Neural progenitor cell (in vitro differentiated cells): ENCODE measurements at regions not wholly inside any gene's neighbourhood (a gene's known extent, or its start where the extent isn't known, plus 50 kb on each side); places are given as distances from the start of the nearest gene placed in this dataset.

Source experiments
- DNase-seq: peaks from one replicate; pipeline ENCODE4 v3.0.0-alpha.2; 2016; ENCODE audit warnings: low spot score
- H2AFZ ChIP-seq: fragments of 200-600 bp; sonication (generic); replicated peaks from 2 replicates; pipeline ENCODE4 v1.6.1; 2016; ENCODE audit warnings: antibody characterized with exemption
- H3F3A ChIP-seq: fragments of 200-600 bp; sonication (generic); 2 replicates; pipeline ENCODE4 v1.6.1; 2016; ENCODE audit warnings: antibody characterized with exemption, low read depth
- H3K27ac ChIP-seq: fragments of 200-600 bp; sonication (generic); 2 replicates; pipeline ENCODE4 v1.5.1; 2016; ENCODE audit warnings: mild to moderate bottlenecking
- H3K27me3 ChIP-seq: fragments of 200-600 bp; sonication (generic); 2 replicates; pipeline ENCODE4 v1.6.1; 2016; ENCODE audit warnings: mild to moderate bottlenecking, moderate library complexity
- H3K36me3 ChIP-seq: fragments of 200-600 bp; sonication (generic); 2 replicates; pipeline ENCODE4 v1.5.1; 2016
- H3K4me1 ChIP-seq: fragments of 200-600 bp; sonication (generic); 2 replicates; pipeline ENCODE4 v1.6.1; 2016; ENCODE audit warnings: mixed run types
- H3K4me2 ChIP-seq: fragments of 200-600 bp; sonication (generic); 2 replicates; pipeline ENCODE4 v1.6.1; 2016
- H3K4me3 ChIP-seq: fragments of 200-600 bp; sonication (generic); 2 replicates; pipeline ENCODE4 v1.5.1; 2016
- H3K79me2 ChIP-seq: fragments of 200-600 bp; sonication (generic); 2 replicates; pipeline ENCODE4 v1.6.1; 2016; ENCODE audit warnings: low read depth
- H3K9ac ChIP-seq: fragments of 200-600 bp; sonication (generic); 2 replicates; pipeline ENCODE4 v1.6.1; 2016
- H3K9me3 ChIP-seq: fragments of 200-600 bp; sonication (generic); 2 replicates; pipeline ENCODE4 v1.5.1; 2016; ENCODE audit warnings: low read depth
- H4K20me1 ChIP-seq: fragments of 200-600 bp; sonication (generic); 2 replicates; pipeline ENCODE4 v1.6.1; 2016; ENCODE audit warnings: low read depth
- H3K27ac Mint-ChIP-seq: 3 replicates; pipeline ENCODE4 v1.8.0; 2021; ENCODE audit warnings: mixed read lengths
- H3K27me3 Mint-ChIP-seq: 2 replicates; pipeline ENCODE4 v1.8.0; 2022; ENCODE audit warnings: low read depth, mild to moderate bottlenecking, inconsistent platforms, moderate library complexity, mixed read lengths; ENCODE audit not compliant: insufficient read depth
- H3K36me3 Mint-ChIP-seq: 3 replicates; pipeline ENCODE4 v1.8.0; 2021; ENCODE audit warnings: mixed read lengths
- H3K4me1 Mint-ChIP-seq: 3 replicates; pipeline ENCODE4 v1.8.0; 2021; ENCODE audit warnings: mixed read lengths
- H3K4me3 Mint-ChIP-seq: 3 replicates; pipeline ENCODE4 v1.8.0; 2021; ENCODE audit warnings: mild to moderate bottlenecking, moderate library complexity, mixed read lengths
- H3K9me3 Mint-ChIP-seq: 3 replicates; pipeline ENCODE4 v1.8.0; 2020; ENCODE audit warnings: mixed read lengths
- EZH2 ChIP-seq: fragments of 200-600 bp; sonication (generic); IDR thresholded peaks from 2 replicates; pipeline ENCODE4 v1.6.1; 2017; ENCODE audit warnings: antibody characterized with exemption, mild to moderate bottlenecking, moderate library complexity
- EZH2phosphoT487 ChIP-seq: fragments of 200-600 bp; sonication (generic); IDR thresholded peaks from 2 replicates; pipeline ENCODE4 v1.6.1; 2017; ENCODE audit warnings: antibody characterized with exemption
- TF ChIP-seq, protein P1 (sequence below): fragments of 200-600 bp; sonication (generic); IDR thresholded peaks from 2 replicates; pipeline ENCODE4 v1.5.1; 2017; ENCODE audit warnings: antibody characterized with exemption, mild to moderate bottlenecking

DNA sequence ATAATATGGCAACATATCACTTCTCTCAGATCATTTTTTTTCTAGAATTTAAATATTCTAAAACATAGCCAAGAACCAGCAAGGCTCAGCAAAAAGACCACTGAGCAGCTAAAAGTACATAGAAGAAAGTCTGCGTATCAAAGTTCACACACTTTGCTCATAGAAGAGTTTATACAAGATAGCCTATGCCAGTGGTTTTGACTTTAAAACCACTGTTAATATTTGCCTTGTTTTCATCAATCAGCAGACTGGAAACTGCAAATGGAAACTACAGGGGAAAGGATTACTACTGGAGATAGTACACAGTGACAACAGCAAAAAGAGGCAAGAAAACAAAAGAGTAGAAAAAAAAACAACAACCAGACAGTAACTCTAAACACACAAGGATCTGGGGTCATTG is 483.3 kb downstream of the ZSWIM6 start:
- Mint-ChIP-seq H3K4me1 (peaks cover 19% of the 10 kb centered on the region), H3K36me3 (no peaks in the 10 kb centered on the region), H3K27ac (no peak overlapping the region), H3K9me3 (no peaks in the 10 kb centered on the region), H3K27me3 (no peaks in the 10 kb centered on the region), H3K4me3 (no peak overlapping the region)
- peaks cover 11% of the 10 kb centered on the region for H3K4me1 ChIP-seq
- no peak overlapping the region for H2AFZ ChIP-seq
- H3K27ac ChIP-seq, result no peak overlapping the region
- no peak overlapping the region for H3K4me3 ChIP-seq
- TF ChIP-seq EZH2phosphoT487 (no peak), EZH2 (no peak)
- TF ChIP-seq, protein P1, sequence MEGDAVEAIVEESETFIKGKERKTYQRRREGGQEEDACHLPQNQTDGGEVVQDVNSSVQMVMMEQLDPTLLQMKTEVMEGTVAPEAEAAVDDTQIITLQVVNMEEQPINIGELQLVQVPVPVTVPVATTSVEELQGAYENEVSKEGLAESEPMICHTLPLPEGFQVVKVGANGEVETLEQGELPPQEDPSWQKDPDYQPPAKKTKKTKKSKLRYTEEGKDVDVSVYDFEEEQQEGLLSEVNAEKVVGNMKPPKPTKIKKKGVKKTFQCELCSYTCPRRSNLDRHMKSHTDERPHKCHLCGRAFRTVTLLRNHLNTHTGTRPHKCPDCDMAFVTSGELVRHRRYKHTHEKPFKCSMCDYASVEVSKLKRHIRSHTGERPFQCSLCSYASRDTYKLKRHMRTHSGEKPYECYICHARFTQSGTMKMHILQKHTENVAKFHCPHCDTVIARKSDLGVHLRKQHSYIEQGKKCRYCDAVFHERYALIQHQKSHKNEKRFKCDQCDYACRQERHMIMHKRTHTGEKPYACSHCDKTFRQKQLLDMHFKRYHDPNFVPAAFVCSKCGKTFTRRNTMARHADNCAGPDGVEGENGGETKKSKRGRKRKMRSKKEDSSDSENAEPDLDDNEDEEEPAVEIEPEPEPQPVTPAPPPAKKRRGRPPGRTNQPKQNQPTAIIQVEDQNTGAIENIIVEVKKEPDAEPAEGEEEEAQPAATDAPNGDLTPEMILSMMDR, result no peak
- H3K9me3 ChIP-seq, result no peaks in the 10 kb centered on the region
- no peaks in the 10 kb centered on the region for H3K79me2 ChIP-seq
- no peaks in the 10 kb centered on the region for H3K27me3 ChIP-seq
- no peak overlapping the region for H3K4me2 ChIP-seq
- no peaks in the 10 kb centered on the region for H3K36me3 ChIP-seq
- no peak for DNase-seq
- H3F3A ChIP-seq, result peaks cover under 1% of the 10 kb centered on the region
- no peak overlapping the region for H3K9ac ChIP-seq
- no peaks in the 10 kb centered on the region for H4K20me1 ChIP-seq

DNA sequence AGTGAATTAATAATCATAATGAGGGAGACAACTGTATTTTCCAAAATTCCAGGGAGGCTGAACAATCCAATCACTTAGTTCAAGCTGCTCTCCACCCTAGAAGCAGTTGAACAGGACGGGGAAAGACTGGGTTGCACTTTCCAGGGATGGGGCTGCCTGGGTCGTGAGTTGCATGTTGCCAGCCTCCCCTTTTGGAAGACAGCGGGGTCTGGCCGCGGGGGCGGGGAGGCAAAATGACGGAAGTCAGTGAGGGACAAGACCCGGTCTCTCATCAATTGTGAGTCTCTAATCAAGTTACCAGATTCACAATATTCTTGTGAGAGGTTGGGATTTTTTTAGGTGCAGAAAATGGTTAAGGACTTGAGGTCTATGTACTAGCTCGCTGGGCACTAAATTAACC is 484.1 kb downstream of the ZSWIM6 start:
- H3K4me1 ChIP-seq, result peaks cover 19% of the 10 kb centered on the region
- peaks cover 6% of the 10 kb centered on the region for H3F3A ChIP-seq
- DNase-seq, result no peak
- H3K9me3 ChIP-seq, result no peaks in the 10 kb centered on the region
- H4K20me1 ChIP-seq, result no peaks in the 10 kb centered on the region
- no peaks in the 10 kb centered on the region for H3K27me3 Mint-ChIP-seq
- no peaks in the 10 kb centered on the region for H3K9me3 Mint-ChIP-seq
- peak overlapping the region; percentile 7 for H3K27ac Mint-ChIP-seq
- H3K79me2 ChIP-seq, result no peaks in the 10 kb centered on the region
- H3K4me3 Mint-ChIP-seq, result no peak overlapping the region
- H3K36me3 ChIP-seq, result no peaks in the 10 kb centered on the region
- H3K9ac ChIP-seq, result no peak overlapping the region
- H3K4me1 Mint-ChIP-seq, result peaks cover 24% of the 10 kb centered on the region
- no peaks in the 10 kb centered on the region for H3K36me3 Mint-ChIP-seq
- H3K4me3 ChIP-seq, result no peak overlapping the region
- no peak overlapping the region for H3K4me2 ChIP-seq
- H3K27me3 ChIP-seq, result no peaks in the 10 kb centered on the region
- no peak overlapping the region for H3K27ac ChIP-seq
- TF ChIP-seq EZH2 (no peak), EZH2phosphoT487 (no peak)
- TF ChIP-seq, protein P1, result no peak
- no peak overlapping the region for H2AFZ ChIP-seq

DNA sequence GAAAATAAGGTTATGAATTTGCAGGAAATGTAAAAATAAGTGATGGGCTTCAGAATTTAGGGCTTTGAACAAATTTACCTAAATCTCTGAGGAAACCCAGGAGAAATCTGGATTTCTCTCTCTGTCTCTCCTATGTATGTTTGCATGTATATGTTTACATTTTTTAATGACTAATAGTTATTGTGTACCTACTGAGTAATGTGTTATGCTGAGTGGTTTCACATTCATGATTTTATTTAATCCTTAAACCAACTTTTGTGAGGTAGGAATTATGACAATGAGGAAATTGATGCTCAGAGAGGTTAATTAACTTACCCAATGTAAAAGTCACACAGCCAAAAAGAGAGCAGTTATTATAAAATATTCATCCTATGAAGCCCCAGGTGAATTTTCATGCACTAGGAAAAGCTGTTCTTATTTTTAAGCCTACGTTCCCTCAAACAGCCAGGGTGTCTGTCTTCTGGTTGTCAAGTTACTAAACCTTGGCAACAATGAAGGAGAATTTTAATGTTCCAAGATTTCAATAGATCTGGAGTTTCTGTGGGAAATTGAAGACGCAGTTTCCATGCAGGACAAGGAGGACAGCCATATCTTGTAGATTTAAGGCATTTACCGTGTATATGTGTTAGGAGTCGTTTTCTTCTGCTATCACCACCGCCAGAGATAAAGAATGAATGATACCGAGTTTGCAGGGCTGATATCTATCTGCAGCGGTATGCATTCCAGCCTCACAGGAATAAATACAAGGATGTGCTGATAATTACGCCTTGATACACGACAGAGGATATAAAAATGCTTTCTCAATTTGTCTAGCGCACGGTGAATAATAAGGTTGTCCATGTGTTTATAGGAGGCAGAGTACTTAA is 484.8 kb downstream of the ZSWIM6 start:
- H3K9me3 Mint-ChIP-seq, result no peaks in the 10 kb centered on the region
- H3K4me1 ChIP-seq, result peaks cover 22% of the 10 kb centered on the region

More for the DNA sequence above, 484.8 kb downstream of the ZSWIM6 start:
- H3K9ac ChIP-seq, result no peak overlapping the region
- DNase-seq, result no peak
- H3K36me3 ChIP-seq, result no peaks in the 10 kb centered on the region
- H3K27ac Mint-ChIP-seq, result no peak overlapping the region
- H3K4me3 ChIP-seq, result no peak overlapping the region
- H3K4me1 Mint-ChIP-seq, result peaks cover 28% of the 10 kb centered on the region
- no peak overlapping the region for H2AFZ ChIP-seq
- peaks cover 6% of the 10 kb centered on the region for H3F3A ChIP-seq
- H3K27me3 ChIP-seq, result no peaks in the 10 kb centered on the region
- H3K9me3 ChIP-seq, result no peaks in the 10 kb centered on the region
- no peaks in the 10 kb centered on the region for H3K36me3 Mint-ChIP-seq
- no peaks in the 10 kb centered on the region for H3K79me2 ChIP-seq
- TF ChIP-seq, protein P1, result no peak
- H4K20me1 ChIP-seq, result no peaks in the 10 kb centered on the region
- no peak overlapping the region for H3K4me3 Mint-ChIP-seq
- H3K4me2 ChIP-seq, result no peak overlapping the region
- no peaks in the 10 kb centered on the region for H3K27me3 Mint-ChIP-seq
- no peak overlapping the region for H3K27ac ChIP-seq
